Stimulated activated CD4-positive, alpha-beta T cell treated with anti-CD3 and anti-CD28 coated beads, Interleukin-1b, Interleukin-23, amount 100 ng/mL, for 48 hours (primary cell): ENCODE measurements at regions not wholly inside any gene's neighbourhood (a gene's known extent, or its start where the extent isn't known, plus 50 kb on each side); places are given as distances from the start of the nearest gene placed in this dataset.

Experiments used
- DNase-seq: peaks from one replicate; pipeline ENCODE4 v3.0.0-alpha.2; 2020

- DNase-seq, result no peak
These were observed 459.7 kb downstream of the GRXCR1 start for GRCh38 chr4:43351970-43352806.

DNA sequence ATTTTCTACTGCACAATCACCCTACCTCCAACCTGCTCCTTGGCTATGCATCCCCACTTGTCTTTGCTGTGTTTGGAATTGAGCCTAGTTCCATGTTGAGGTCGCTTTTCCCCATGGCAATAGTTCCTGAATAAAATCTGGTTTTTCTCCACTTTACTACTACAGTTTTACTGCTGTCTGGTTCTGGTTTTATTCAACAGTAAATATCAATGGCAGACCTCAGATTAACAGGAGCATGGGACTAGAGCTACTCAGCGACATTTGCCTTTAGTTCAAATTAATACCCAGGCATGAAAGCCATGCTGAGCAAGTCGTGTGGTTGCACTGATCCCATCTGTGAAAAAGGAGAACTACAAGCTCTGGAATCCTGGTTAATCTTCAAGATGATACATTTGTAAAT is 460.3 kb downstream of the GRXCR1 start:
- DNase-seq, result no peak

DNA sequence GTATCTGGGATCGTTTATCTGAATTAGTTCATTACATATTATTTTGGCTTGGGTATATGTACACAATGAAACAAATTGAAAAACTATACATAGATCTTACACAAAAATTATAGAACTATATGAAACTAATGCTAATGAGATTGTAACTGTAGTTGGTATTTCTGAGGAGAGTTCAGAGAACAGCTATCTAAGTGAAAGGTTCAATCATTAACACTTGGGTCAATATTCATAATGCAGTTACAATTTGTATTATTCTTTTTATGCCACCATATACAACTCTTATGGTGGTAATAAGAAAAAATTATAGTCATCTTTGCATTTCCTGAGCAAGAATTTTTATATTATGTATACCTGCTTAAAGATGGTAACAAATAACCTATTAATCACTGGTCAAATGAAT is 461.0 kb downstream of the GRXCR1 start:
- no peak for DNase-seq

- DNase-seq, result no peak
These were observed 464.3 kb downstream of the GRXCR1 start for GRCh38 chr4:43356786-43357185.

GRCh38 chr4:43357252-43357974 is 464.9 kb downstream of the GRXCR1 start:
- DNase-seq, result no peak

- DNase-seq, result no peak
These were observed 467.8 kb downstream of the GRXCR1 start for GRCh38 chr4:43360296-43360695.

DNA sequence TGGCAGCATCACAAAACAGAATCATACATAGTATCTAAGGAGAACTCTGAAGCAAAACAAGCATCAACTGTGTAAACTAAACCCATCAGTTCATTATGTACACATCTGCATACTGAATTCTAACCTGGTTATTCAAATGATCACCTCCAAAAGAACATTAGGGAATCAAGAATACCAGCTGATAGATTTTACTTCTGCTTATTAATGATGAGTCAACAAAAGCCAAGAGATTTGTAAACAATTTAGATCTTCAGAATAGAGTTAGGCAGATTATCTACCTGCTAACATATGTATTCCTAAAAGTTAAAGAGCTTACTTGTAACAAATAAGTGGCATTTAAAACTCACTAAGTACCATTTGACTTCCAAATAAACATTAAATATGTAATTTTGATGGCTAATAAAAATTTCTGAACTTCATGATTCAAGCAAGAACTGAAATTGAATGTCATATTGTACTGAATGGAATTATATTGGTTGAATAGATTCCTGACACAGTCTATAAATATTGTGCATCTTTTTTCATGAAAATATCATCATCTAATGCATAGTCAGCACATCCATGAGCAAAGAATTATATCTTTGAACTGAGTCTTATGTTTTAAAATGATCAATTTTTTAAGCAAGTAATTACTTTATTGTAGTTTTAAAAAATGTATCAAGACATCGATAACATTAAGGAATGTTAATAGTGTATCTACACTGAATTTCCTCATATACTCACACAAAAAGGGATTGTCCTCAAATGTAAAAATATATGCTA is 470.5 kb downstream of the GRXCR1 start:
- DNase-seq, result no peak

DNA sequence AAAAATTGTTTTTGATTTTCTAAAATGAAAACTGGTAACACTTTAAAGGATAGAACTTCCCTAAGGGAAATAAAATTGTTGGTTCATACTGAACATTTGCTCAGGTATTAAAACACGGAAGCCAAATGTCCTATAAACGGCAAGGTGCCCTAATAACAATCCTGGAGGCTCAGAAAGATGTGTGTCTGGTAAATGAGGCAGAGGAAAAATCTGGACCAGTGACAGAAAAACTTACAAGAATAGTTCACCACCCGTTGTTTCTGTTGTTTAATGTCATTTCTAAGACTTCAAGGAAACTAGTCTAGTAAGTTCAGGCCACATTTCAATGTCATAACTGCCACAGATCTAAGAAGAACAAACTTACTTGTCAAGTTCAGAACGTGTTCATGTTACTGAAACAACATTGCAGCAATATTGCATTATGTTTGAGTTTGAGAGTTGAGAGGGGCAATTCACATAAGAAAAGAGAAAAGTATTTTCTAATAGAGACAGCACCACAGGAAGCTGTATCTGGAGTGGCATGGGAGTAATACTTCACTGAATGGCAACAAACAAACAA is 476.6 kb downstream of the GRXCR1 start:
- no peak for DNase-seq

GRCh38 chr4:43373201-43373600 is 480.7 kb downstream of the GRXCR1 start:
- DNase-seq, result no peak

- DNase-seq, result no peak
These were observed 481.8 kb downstream of the GRXCR1 start for GRCh38 chr4:43374216-43374751.

DNA sequence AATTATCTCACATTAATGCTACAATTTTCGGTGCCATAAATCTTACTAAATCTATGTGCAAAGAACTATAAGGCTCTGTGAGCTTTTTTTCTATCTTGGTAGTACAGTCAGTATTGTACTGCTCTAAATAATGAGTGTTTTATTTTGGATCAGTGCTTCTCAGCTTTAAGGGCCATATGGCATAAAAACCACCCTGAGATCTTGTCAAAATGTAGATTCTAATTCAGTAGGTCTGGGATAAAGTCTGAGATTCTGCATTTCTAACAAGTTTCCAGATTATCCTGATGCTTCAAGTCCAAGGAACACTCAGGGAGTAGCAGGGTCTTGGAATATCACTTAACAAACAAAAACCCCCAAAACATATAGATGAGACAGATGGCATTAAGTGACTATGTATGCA is 486.5 kb downstream of the GRXCR1 start:
- no peak for DNase-seq

DNA sequence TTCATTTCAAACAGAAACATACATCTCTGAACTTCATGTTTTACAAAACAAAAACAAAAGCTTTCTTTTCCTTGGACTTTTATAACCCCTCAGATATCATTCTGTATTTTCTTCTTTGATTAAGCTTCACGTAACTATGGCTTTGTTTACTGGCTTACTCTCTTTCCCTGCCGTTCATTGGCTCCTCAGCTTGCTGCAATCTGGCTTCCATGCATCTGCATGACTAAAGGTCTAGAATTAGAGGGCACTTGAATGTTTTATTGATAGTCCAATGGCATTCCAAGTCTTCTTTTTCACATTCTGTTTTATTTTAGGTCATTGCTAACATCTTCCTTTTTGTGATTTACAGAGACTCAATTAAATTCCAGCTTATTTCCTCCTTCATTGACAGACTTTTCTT is 487.6 kb downstream of the GRXCR1 start:
- no peak for DNase-seq

DNA sequence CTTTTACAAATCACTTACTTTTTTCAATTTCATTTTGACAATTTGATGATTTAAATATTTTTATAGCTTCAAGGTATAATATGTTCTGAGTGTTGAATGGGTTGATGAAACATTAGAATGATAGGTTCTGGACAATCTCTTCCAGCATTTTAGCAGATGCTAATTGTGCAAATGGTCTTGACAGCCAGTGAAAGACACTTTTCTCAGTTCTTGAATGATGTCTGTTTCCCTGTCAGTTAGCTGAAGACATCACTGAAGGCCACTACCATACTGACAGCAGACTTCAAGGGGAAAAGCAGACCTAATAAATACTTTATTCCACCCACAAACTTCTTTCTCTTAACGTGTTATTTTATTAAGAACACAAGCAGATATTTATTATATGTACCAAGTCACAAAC is 498.6 kb downstream of the GRXCR1 start:
- DNase-seq, result no peak

GRCh38 chr4:43394976-43395375 is 502.5 kb downstream of the GRXCR1 start:
- no peak for DNase-seq

- DNase-seq, result no peak
These were observed 507.2 kb downstream of the GRXCR1 start for GRCh38 chr4:43399726-43400125.

DNA sequence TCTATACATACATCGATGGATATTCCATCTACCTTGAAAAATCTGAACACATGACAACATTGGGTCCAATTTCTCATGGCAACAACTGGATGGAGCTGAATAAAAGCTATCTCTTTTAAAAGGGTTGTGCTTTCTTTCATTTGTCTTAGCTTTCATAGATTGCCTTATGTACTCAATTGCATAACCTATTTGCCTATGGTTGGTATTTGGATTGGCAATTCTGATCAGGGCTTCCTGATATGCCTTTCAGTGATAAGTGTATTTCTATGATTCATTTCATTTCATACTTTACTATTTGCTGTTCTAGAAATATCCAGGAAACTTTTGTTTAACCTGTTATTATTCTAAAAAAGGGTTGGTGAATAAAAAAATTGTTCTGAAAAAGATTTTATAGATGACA is 509.9 kb downstream of the GRXCR1 start:
- DNase-seq, result no peak

DNA sequence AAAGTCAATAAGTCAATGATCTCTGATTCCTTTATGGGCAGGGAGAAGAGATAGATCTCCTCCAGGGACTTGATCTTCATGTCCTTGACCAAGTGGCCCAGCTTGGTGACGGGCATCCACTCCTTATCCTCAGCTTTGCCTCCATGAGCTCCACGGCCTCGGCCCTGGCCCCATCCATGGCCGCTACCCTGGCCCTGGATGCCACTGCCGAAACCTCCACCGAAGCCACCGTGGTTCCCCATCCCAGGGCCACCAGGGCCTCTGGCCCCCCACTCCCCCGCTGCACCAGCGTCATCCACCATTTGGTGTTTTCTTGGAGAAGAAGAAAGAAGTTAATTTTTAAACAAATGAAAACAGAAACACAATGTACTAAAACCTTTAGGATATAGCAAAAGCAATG is 518.1 kb downstream of the GRXCR1 start:
- no peak for DNase-seq

GRCh38 chr4:43411226-43411625 is 518.7 kb downstream of the GRXCR1 start:
- no peak for DNase-seq

GRCh38 chr4:43423276-43423675 is 530.8 kb downstream of the GRXCR1 start:
- DNase-seq, result no peak

- DNase-seq, result no peak
These were observed 532.7 kb downstream of the GRXCR1 start for GRCh38 chr4:43425206-43425605.

DNA sequence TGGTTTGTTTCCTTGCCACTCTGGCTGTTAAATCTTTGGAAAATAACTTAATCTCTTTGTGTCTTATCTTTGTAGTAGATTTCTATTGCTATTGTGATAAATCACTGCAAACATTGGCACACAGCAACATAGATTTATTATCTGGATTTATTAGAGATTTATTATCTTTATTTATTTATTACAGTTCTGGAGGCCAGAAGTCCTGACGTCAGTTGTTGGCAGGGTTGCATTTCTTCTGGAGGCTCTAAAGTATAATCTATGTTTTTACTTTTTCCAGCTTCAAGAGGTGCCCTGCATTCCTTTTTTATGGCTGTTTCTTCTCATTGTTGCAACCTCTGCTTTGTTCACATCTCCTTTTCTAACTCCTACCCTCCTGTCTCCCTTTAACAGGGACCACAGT is 542.8 kb downstream of the GRXCR1 start:
- DNase-seq, result no peak

GRCh38 chr4:43452948-43453347 is 560.4 kb downstream of the GRXCR1 start:
- DNase-seq, result no peak

- no peak for DNase-seq
These were observed 563.9 kb downstream of the GRXCR1 start for GRCh38 chr4:43456383-43456782.
